ENCODE measurements at regions not wholly inside any gene's neighbourhood (a gene's known extent, or its start where the extent isn't known, plus 50 kb on each side); places are given as distances from the start of the nearest gene placed in this dataset.
"Not testable (repeated sequence)": the region's sequence is repeated elsewhere in the genome, so short reads cannot be mapped to it uniquely, and the experiment has no call there.

DNA sequence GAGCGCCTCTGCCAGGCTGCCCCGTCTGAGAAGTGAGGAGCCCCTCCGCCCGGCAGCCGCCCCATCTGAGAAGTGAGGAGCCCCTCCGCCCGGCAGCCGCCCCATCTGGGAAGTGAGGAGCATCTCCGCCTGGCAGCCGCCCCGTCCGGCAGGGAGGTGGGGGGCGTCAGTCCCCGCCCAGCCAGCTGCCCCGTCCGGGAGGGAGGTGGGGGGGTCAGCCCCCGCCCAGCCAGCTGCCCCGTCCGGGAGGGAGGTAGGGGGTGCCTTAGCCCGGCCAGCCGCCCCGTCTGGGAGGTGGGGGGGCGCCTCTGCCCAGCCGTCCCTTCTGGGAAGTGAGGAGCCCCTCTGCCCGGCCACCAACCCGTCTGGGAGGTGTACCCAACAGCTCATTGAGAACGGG, 75.4 kb upstream of the DIO2 start:
- not testable (repeated sequence) for DNase-seq

DNA sequence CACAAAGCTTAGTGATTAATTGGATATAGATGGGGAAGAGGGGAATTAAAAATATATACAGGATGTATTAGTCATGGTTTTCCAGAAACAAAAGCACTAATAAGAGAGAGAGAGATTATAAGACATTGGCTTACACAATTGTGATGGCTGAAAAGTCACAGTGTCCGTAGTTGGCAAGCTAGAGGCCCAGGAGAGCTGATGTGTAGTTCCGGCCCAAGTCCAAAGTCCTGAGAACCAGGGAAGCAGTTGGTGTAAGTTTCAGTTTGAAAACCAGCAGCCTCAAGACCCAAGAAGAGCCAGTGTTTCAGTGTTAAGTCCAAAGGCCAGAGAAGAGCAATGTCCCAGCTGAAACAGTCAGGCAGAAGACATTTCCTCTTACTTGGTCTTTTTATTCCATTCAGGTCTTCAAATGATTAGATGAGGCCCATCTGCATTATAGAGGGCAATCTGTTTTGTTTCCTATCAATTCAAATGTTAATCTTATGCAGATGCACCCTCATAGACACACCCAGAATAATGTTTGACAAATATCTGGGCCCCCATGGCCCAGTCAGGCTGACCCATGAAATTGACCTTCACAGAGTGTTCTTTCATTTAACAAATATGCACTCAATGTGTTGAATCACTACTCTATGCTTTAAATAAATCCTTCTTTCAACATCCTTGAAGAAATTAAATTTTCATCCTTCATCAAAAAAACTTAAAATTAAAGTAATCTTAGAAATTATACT, 67.2 kb upstream of the DIO2 start:
- DNase-seq, result no peak

DNA sequence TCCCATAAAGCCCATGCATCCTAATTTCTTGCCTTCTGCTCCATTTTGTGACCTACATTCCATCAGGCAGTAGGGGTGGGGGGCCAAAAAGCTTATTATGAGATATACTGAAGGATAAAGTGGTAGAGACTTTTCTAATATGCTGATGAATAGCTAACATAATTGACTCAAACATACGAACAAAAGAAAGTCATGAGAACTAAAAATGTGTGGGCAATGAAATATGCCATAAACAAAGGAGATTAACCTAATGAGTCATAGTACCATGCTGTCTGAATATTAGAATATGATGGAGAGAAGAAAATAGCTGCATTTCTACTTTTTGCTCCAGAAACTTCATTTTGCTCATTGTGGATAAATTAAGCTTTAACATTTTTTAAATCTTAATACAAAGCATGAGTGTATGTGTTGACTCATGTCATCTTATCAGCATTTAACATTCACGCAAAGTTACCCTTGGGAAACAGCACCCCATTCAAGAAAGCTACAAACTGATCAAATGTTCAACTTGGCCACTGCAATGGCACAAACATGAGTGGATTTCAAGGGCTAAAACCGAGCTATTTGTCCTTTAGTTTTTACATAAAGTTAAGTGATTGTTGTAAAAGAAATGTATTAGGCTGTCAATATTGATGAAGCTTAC, 64.0 kb upstream of the DIO2 start:
- no peak for DNase-seq

DNA sequence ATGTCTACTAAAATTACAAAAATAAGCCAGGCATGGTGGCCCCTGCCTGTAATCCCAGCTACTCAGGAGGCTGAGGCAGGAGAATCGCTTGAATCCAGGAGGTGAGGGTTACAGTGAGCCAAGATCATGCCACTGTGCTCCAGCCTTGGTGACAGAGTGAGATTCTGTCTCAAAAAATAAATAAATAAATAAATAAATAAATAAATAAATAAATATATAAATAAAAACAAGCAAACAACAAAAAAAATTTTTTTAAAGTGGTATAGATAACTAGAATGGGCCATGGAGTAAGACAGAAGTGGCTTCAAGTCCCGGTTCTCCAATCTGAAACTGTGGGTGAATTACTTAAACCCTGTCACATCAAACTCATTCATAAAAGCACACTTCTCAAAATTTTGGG, 63.0 kb upstream of the DIO2 start:
- not testable (repeated sequence) for DNase-seq

DNA sequence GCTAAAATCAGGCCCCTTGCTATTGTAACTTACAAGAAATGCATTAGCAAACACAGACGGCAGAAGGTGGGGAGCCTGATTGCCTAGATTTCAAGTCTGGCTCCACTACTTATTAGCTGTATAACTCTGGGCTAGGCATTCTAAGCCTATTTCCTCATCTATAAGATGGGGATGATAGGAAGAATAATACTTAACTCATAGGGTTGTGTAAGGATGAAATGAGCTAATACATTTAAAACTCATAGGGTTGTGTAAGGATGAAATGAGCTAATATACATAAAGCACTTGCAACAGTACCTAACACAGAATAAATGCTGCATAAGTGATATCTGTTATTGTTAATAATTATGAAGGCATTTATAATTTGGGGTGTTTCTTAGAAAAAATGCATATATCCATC, 60.1 kb upstream of the DIO2 start:
- DNase-seq, result no peak

DNA sequence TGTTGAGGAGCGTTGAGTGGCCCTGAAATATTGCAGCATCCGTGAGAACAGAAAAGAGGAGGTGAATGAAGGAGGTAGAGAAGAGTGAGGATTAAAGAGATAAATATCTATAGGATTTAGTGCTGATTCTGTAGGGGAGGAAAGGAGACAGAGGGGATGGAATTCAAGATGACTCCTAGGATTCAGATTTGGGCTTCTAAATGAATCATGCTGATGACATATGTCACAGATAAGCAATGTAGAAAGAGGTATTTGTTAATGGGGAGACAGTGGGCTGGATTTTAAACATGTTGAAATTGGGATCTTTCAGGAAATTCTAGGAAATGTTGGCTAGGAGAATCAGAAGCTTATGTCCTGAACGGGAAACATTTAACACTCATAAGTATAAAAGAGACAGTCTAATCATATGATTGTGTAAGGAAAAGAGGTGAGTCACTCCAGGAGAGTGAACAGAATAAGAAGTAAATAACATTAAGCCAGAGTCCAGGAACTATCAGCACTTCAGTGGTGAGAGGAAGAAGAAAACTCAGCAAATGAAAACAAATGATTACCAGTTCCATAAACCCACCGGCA, 58.1 kb upstream of the DIO2 start:
- DNase-seq, result no peak

DNA sequence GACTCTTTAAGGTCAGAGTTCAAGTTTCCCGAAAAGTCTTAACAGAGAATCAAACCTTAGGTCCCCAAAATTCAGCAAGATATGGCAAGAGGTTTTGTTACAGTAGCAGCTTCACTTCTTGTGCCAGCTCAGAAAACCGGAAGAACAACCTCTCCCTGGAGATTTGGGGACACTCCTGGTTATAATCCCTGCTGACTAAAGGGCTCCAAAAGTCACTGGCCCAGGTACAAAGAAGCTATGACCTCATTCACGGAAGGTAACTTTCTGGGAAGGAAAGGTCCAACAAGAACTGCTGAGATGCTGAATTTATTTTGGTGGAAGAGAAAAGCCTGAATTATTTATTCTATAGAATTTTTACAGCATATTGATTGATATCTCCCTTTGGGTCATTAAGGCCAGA, 55.6 kb upstream of the DIO2 start:
- no peak for DNase-seq

DNA sequence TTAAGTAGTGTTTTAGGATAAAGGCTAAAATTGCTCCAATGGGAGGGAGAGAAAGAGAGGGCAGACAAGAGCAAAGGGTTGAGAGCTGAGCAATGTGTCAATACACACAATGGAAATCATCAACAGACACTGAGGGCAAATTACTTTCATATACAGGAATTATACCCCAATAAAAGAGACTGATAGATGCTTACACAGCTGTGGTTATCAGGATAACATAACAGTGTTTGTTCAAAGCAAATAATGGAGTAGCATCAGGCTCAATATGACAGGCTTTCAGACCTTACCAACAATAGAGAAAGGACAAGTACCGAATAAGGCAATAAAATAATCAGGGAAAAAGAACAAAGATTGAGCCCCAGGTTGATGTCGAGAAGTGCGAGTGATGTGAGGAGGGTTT, 53.4 kb upstream of the DIO2 start:
- no peak for DNase-seq

Measured in cerebellar nuclear complex (tissue), 1 donor.